Fibroblast of gingiva (primary cell): ENCODE measurements at regions not wholly inside any gene's neighbourhood (a gene's known extent, or its start where the extent isn't known, plus 50 kb on each side); places are given as distances from the start of the nearest gene placed in this dataset.
"Not testable (repeated sequence)": the region's sequence is repeated elsewhere in the genome, so short reads cannot be mapped to it uniquely, and the experiment has no call there.

ENCODE experiments used
- DNase-seq: peaks from one replicate; pipeline ENCODE4 v3.0.0-alpha.2; 2011; ENCODE audit warnings: low read depth

- DNase-seq, result no peak
These were observed 100.4 kb upstream of the C9orf72 start for GRCh38 chr9:27673641-27674040.

- DNase-seq, result no peak
These were observed 102.1 kb upstream of the C9orf72 start for GRCh38 chr9:27675354-27675753.

GRCh38 chr9:27676827-27677226 is 103.5 kb upstream of the C9orf72 start:
- no peak for DNase-seq

- DNase-seq, result no peak
These were observed 106.1 kb upstream of the C9orf72 start for GRCh38 chr9:27679338-27679737.

GRCh38 chr9:27683181-27683580 is 109.9 kb upstream of the C9orf72 start:
- no peak for DNase-seq

- DNase-seq, result no peak
These were observed 115.7 kb upstream of the C9orf72 start for GRCh38 chr9:27688954-27689353.

GRCh38 chr9:27690816-27691215 is 117.5 kb upstream of the C9orf72 start:
- not testable (repeated sequence) for DNase-seq

GRCh38 chr9:27699621-27700020 is 126.3 kb upstream of the C9orf72 start:
- no peak for DNase-seq

GRCh38 chr9:27701016-27701415 is 127.7 kb upstream of the C9orf72 start:
- DNase-seq, result no peak

- no peak for DNase-seq
These were observed 128.3 kb upstream of the C9orf72 start for GRCh38 chr9:27701587-27701986.

GRCh38 chr9:27703216-27703980 is 130.1 kb upstream of the C9orf72 start:
- no peak for DNase-seq

- no peak for DNase-seq
These were observed 138.0 kb upstream of the C9orf72 start for GRCh38 chr9:27711241-27711640.

GRCh38 chr9:27712806-27713205 is 139.5 kb upstream of the C9orf72 start:
- DNase-seq, result no peak

GRCh38 chr9:27714388-27714787 is 141.1 kb upstream of the C9orf72 start:
- no peak for DNase-seq

- no peak for DNase-seq
These were observed 142.4 kb upstream of the C9orf72 start for GRCh38 chr9:27715651-27716050.

GRCh38 chr9:27717991-27718390 is 144.7 kb upstream of the C9orf72 start:
- DNase-seq, result no peak

GRCh38 chr9:27719711-27720110 is 146.4 kb upstream of the C9orf72 start:
- no peak for DNase-seq

GRCh38 chr9:27722866-27723265 is 149.6 kb upstream of the C9orf72 start:
- DNase-seq, result no peak

- DNase-seq, result no peak
These were observed 153.2 kb upstream of the C9orf72 start for GRCh38 chr9:27726244-27727081.

- DNase-seq, result no peak
These were observed 159.2 kb upstream of the C9orf72 start for GRCh38 chr9:27732494-27732893.

- no peak for DNase-seq
These were observed 170.2 kb upstream of the C9orf72 start for GRCh38 chr9:27743490-27743889.

GRCh38 chr9:27747450-27747849 is 174.2 kb upstream of the C9orf72 start:
- DNase-seq, result no peak

- no peak for DNase-seq
These were observed 176.6 kb upstream of the C9orf72 start for GRCh38 chr9:27749838-27750237.
